Ovary (tissue), 7 donors: ENCODE measurements at regions not wholly inside any gene's neighbourhood (a gene's known extent, or its start where the extent isn't known, plus 50 kb on each side); places are given as distances from the start of the nearest gene placed in this dataset.

Experiments
- DNase-seq, 5 donors: peaks; one replicate each; pipeline ENCODE4 v3.0.0-alpha.2; 2019 to 2020
- H3K27ac ChIP-seq, 2 donors: fragments of 200-600 bp; one replicate each; pipeline versions ENCODE4 v1.5.1 to v1.8.0; 2019 to 2022
- H3K27me3 ChIP-seq: fragments of 200-600 bp; one replicate; pipeline ENCODE4 v1.8.0; 2022
- H3K36me3 ChIP-seq: fragments of 200-600 bp; sonication (generic); one replicate; pipeline ENCODE4 v1.5.1; 2019
- H3K4me1 ChIP-seq: one replicate; pipeline ENCODE4 v1.8.1; 2013; ENCODE audit warnings: mild to moderate bottlenecking, moderate library complexity; ENCODE audit not compliant: insufficient read depth
- H3K4me3 ChIP-seq: fragments of 200-600 bp; sonication (generic); one replicate; pipeline ENCODE4 v1.5.1; 2017
- H3K9me3 ChIP-seq, 2 donors: fragments of 200-600 bp in 1 of 2; sonication (generic) in 1 of 2; one replicate each; pipeline versions ENCODE4 v1.5.1 to v1.8.1; 2013 to 2019; ENCODE audit warnings: mild to moderate bottlenecking in 1 of 2, moderate library complexity in 1 of 2
- EP300 ChIP-seq: sonication (generic); formaldehyde crosslinking; IDR thresholded peaks from one replicate; pipeline ENCODE4 v1.6.1; 2017; ENCODE audit warnings: antibody characterized with exemption
- POLR2A ChIP-seq: fragments of 450-650 bp; IDR thresholded peaks from one replicate; pipeline ENCODE4 v1.6.1; 2017; ENCODE audit warnings: antibody characterized with exemption, mild to moderate bottlenecking, moderate library complexity
- WGBS, 3 donors: extraction: QIAGEN DNeasy Blood & Tissue Kit in 1 of 3; methylation state at CpG; one replicate each; pipeline versions ENCODE4 v1.1.5 to v1.1.7; 2013 to 2017; 5-methylcytosine and 5-hydroxymethylcytosine counted together
- intact Hi-C, 4 donors: fragments of 100-400 bp; cut with DNase I; formaldehyde crosslinking; loops; one replicate each; pipeline versions ENCODE4 v1.11.0 to v1.15.1; 2022 to 2023
- TF ChIP-seq, protein P1 (sequence below), 3 donors: fragments of 450-650 bp in 2 of 3; fragments of 200-600 bp in 1 of 3; IDR thresholded peaks; one replicate each; pipeline versions ENCODE4 v1.5.1 to v1.8.0; 2016 to 2022; ENCODE audit warnings: antibody characterized with exemption in 3 of 3, mild to moderate bottlenecking in 1 of 3
- donor health status: DM: no; HTN: no; CAD: no; lungs with moderate emphysema.
- donor health status: DM: no; HTN: no; CAD: no.
- donor health status: Bipolar disorder and iron deficiency.
- donor health status: DM: no; HTN: no; CAD: no.
- donor health status: DM: yes; HTN: yes; CAD: no.

DNA sequence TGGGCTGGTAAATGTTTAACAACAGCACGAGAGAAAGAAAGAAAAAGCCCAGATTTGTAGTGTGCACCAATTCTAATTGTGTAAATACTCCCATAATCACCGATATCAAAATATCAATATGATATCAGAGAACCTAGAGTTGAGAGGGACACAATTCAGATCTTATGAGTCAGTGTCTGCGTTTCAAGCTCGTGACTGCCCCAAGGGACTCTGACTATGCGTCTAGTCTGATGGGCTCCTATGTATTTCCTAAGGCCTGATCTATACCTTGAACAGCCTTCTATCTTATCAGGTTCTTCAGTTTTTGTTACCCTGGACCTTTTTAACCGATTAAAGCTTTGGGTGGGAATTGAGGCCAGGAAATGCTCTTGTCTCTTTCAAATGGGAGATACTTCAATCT lies 243.0 kb upstream of the SLC24A2 start:
- H3K27me3 ChIP-seq = no peaks in the 10 kb centered on the region
- 79 to 92% (median 91%) methylated on average over 6 of the region's 6 CpGs for WGBS, 3 donors
- DNase-seq = no peak
- TF ChIP-seq EP300 (no peak), POLR2A (no peak)
- TF ChIP-seq, protein P1, sequence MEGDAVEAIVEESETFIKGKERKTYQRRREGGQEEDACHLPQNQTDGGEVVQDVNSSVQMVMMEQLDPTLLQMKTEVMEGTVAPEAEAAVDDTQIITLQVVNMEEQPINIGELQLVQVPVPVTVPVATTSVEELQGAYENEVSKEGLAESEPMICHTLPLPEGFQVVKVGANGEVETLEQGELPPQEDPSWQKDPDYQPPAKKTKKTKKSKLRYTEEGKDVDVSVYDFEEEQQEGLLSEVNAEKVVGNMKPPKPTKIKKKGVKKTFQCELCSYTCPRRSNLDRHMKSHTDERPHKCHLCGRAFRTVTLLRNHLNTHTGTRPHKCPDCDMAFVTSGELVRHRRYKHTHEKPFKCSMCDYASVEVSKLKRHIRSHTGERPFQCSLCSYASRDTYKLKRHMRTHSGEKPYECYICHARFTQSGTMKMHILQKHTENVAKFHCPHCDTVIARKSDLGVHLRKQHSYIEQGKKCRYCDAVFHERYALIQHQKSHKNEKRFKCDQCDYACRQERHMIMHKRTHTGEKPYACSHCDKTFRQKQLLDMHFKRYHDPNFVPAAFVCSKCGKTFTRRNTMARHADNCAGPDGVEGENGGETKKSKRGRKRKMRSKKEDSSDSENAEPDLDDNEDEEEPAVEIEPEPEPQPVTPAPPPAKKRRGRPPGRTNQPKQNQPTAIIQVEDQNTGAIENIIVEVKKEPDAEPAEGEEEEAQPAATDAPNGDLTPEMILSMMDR (IDR thresholded peaks at IDR 0.05) = no peak
- no peak overlapping the region for H3K4me3 ChIP-seq
- no peaks in the 10 kb centered on the region for H3K4me1 ChIP-seq
- H3K36me3 ChIP-seq = no peaks in the 10 kb centered on the region
- intact Hi-C loops = no loop called here
- H3K27ac ChIP-seq = no peak overlapping the region
- no peaks in the 10 kb centered on the region for H3K9me3 ChIP-seq

DNA sequence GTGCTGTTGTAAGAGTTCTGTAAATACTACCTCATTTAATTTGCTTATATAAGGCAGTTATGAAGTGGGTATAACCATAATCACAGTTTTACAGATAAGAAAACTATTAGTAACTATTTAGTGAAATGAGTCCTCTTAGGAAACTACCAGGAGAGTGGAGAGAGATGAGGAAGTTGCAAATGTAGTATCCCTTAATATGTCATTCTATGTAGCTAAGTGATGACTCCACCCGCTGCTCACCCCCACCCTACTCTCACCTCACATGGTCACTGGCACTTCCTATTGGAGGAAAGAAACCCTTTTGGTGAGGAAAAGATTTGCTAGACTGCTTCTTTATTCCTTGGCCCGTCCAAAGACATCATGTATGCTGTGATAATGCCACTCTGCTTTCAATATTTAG lies 241.8 kb upstream of the SLC24A2 start:
- no peaks in the 10 kb centered on the region for H3K4me1 ChIP-seq
- DNase-seq = no peak
- WGBS, 3 donors = 87 to 96% (median 88%) methylated on average over 2 of the region's 2 CpGs

DNA sequence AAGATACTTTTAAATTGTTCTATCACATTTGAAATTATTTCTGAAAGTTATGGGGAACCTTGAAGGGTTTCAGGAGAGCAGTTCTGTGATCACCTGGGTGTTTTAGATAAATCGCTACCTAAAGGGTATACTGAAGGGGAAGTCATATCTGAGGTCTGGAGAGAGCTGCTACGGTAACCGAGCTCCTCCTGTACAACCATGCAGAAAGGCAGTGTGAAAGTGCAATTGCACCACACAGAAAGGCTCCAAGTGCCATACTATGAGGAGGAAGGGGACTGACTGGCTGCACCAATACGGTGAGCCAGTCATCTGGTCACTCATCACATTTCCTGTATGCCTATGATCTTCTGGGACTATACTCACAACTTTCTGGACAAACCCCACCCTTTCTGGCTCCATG lies 241.4 kb upstream of the SLC24A2 start:
- Histone ChIP-seq H3K27ac (no peak overlapping the region), H3K9me3 (no peaks in the 10 kb centered on the region), H3K36me3 (no peaks in the 10 kb centered on the region), H3K4me3 (no peak overlapping the region), H3K4me1 (no peaks in the 10 kb centered on the region), H3K27me3 (no peaks in the 10 kb centered on the region)
- WGBS, 3 donors = 93 to 97% (median 95%) methylated on average over 4 of the region's 4 CpGs
- intact Hi-C loops = no loop called here
- TF ChIP-seq POLR2A (no peak), EP300 (no peak)
- TF ChIP-seq, protein P1 (IDR thresholded peaks at IDR 0.05) = no peak
- no peak for DNase-seq

More for the DNA sequence above, 241.8 kb upstream of the SLC24A2 start:
- TF ChIP-seq, protein P1 (IDR thresholded peaks at IDR 0.05) = no peak
- TF ChIP-seq POLR2A (no peak), EP300 (no peak)
- intact Hi-C loops = no loop called here
- Histone ChIP-seq H3K9me3 (no peaks in the 10 kb centered on the region), H3K27ac (no peak overlapping the region), H3K36me3 (no peaks in the 10 kb centered on the region), H3K27me3 (no peaks in the 10 kb centered on the region), H3K4me3 (no peak overlapping the region)

DNA sequence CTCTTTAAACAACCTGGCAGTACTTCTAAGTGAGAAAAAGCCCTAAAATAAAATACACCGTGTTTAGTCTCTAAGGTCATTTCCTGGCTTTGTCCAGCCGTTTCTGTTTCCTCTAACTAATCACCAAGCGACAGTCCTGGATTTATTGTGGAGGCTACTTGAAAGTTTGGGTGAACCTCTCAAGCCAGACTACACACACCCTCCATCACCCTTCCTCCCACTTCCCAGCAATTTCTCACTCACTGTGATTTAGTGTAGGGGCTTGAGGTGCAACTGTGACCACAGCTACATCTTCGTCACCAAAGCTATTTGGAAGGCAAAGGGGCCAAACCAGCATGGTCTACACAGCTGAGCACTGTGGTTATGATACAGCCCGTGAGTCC lies 240.0 kb upstream of the SLC24A2 start:
- Histone ChIP-seq H3K27me3 (no peaks in the 10 kb centered on the region), H3K36me3 (no peaks in the 10 kb centered on the region), H3K4me1 (no peaks in the 10 kb centered on the region), H3K27ac (no peak overlapping the region), H3K9me3 (no peaks in the 10 kb centered on the region), H3K4me3 (no peak overlapping the region)
- no peak for DNase-seq
- 25 to 35% (median 29%) methylated on average over 5 of the region's 5 CpGs for WGBS, 3 donors
- intact Hi-C loops = no loop called here
- TF ChIP-seq, protein P1 (IDR thresholded peaks at IDR 0.05) = no peak
- TF ChIP-seq POLR2A (no peak), EP300 (no peak)
